ENCODE measurements at regions not wholly inside any gene's neighbourhood (a gene's known extent, or its start where the extent isn't known, plus 50 kb on each side); places are given as distances from the start of the nearest gene placed in this dataset.
"Not testable (repeated sequence)": the region's sequence is repeated elsewhere in the genome, so short reads cannot be mapped to it uniquely, and the experiment has no call there.

DNA sequence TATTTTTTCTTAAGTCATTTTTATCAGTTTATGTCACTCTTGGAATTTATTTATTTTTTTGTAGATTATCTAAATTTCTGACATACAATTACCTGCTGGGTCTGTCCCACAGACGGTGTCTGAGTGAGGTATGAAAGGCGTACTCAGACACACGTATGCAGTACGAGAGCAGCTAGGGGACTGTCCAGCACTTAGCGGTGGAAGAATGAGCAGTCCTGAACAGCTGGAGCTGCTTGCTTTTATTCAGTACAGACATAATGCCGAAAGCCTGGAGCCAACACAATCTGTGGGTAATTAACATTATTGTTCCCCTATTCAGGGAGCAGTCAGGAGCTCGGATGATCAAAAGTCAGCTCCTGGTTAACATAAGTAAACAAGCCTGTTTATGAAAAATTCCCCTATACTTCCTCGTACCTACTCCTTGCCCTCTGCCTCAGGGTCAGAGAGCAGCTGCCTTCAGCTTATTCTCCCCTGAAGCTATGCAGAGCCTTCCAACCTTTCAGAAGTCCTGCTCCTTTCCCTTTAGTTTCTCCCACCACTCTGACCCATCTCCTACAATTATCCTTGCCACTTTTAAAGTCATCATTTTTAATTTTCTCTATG, 488.0 kb upstream of the POM121L12 start:
- FAIRE-seq (no peak), DNase-seq (ENCODE audit: insufficient read length, low spot score) (no peak)
- no peak for TF ChIP-seq SPI1 (IDR thresholded peaks at IDR 0.05; ENCODE audit: low read depth, low read length)
- no peak for TF ChIP-seq POLR2A (IDR thresholded peaks at IDR 0.05; ENCODE audit: low read depth, low read length)
- TF ChIP-seq POU2F2 (IDR thresholded peaks at IDR 0.05; ENCODE audit: low read depth, low read length): no peak
- TF ChIP-seq PAX5 (IDR thresholded peaks at IDR 0.05; ENCODE audit: insufficient read depth, low read length, severe bottlenecking): no peak

DNA sequence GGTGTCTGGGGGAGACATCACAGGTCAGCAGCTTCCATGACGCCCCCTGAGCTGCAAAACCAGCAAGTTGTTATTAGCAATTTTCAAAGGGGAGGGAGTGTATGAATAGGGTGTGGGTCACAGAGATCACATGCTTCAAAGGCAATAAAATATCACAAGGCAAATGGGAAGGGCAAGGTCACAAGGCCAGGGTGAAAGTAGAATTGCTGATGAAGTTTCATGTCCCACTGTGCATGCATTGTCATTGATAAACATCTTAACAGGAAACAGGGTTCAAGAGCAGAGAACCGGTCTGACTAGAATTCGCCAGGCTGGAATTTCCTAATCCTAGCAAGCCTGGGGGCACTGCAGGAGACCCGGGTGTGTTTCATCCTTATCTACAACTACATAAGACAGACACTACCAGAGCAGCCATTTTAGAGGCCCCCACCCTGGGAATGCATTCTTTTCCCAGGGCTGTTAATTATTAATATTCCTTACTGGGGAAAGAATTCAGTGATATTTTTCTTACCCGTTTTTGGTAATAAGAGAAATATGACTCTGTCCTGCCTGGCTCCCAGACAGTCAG, 494.2 kb upstream of the POM121L12 start:
- FAIRE-seq; DNase-seq (ENCODE audit: insufficient read length, low spot score): not testable (repeated sequence)

DNA sequence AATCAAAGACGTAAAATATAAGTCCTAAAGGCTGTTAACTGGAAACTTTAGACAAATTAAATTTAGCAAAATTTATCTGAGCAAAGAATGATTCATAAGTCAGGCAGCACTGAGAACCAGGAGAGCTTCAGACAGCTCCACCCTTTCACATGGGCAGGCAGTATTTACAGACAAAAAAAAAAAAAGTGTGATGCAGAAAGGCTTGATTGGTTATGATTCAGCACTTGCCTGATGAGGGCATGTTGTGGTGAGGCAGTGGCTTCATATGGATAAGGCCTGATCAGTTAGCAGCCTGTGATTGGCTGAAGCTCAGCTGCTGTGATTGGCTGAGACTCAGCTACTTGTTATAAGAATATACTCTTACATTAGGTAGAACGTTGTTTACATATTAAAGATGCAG, 495.4 kb upstream of the POM121L12 start:
- TF ChIP-seq POLR2AphosphoS5 (IDR thresholded peaks at IDR 0.05; ENCODE audit: low read depth, low read length): no peak
- no peak for TF ChIP-seq POU2F2 (IDR thresholded peaks at IDR 0.05; ENCODE audit: low read depth, low read length)
- TF ChIP-seq TAF1 (IDR thresholded peaks at IDR 0.05; ENCODE audit: low read depth, low read length): no peak
- TF ChIP-seq PAX5 (IDR thresholded peaks at IDR 0.05; ENCODE audit: insufficient read depth, low read length, severe bottlenecking): no peak
- no peak for TF ChIP-seq SPI1 (IDR thresholded peaks at IDR 0.05; ENCODE audit: low read depth, low read length)
- no peak for TF ChIP-seq POLR2A (IDR thresholded peaks at IDR 0.05; ENCODE audit: low read depth, low read length)
- no peak for DNase-seq (ENCODE audit: insufficient read length, low spot score)
- no peak for FAIRE-seq

DNA sequence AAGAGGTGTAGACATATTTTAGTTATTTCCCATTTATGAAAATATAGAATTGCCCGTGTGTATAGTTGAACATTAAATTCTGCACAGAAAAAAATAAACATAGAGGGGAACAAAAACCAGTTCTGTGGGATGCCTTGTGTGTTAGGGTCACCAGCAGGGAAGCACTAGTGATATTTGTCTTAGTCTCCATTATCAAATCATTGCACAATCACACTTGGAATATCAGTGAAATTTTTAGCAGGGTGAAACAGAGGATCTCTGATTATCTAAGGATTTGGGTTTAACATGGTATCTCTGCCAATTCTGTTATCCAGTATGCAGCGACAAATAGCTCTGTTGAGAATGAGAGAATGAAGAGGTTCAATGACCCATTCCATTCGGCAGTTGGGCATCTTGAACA, 496.0 kb upstream of the POM121L12 start:
- DNase-seq (ENCODE audit: insufficient read length, low spot score) (no peak), FAIRE-seq (no peak)
- TF ChIP-seq POLR2A (IDR thresholded peaks at IDR 0.05; ENCODE audit: low read depth, low read length) (no peak), POU2F2 (IDR thresholded peaks at IDR 0.05; ENCODE audit: low read depth, low read length) (no peak), SPI1 (IDR thresholded peaks at IDR 0.05; ENCODE audit: low read depth, low read length) (no peak), PAX5 (IDR thresholded peaks at IDR 0.05; ENCODE audit: insufficient read depth, low read length, severe bottlenecking) (no peak), TAF1 (IDR thresholded peaks at IDR 0.05; ENCODE audit: low read depth, low read length) (no peak), POLR2AphosphoS5 (IDR thresholded peaks at IDR 0.05; ENCODE audit: low read depth, low read length) (no peak)

DNA sequence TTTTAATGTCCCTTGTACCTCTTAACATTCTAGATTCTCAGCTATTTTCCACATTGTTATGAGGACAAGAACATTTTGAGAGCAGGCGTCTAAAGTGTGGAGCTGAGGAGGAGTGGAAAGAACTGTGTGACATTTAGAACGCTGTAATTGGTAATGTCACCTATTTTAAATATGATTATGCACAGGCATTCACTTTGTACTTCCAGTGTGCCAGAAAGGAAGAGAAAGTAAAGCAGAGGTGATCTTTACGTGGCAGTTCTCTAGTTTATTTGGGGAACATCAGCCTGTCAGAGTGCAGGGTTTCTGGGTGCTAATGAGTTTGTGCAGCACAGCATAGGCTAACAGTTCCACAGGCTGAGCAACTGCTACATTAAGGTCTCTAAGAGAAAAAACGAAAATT, 498.4 kb upstream of the POM121L12 start:
- FAIRE-seq (no peak), DNase-seq (ENCODE audit: insufficient read length, low spot score) (no peak)
- TF ChIP-seq POU2F2 (IDR thresholded peaks at IDR 0.05; ENCODE audit: low read depth, low read length): no peak
- no peak for TF ChIP-seq POLR2AphosphoS5 (IDR thresholded peaks at IDR 0.05; ENCODE audit: low read depth, low read length)
- TF ChIP-seq SPI1 (IDR thresholded peaks at IDR 0.05; ENCODE audit: low read depth, low read length): no peak
- TF ChIP-seq POLR2A (IDR thresholded peaks at IDR 0.05; ENCODE audit: low read depth, low read length): no peak
- TF ChIP-seq TAF1 (IDR thresholded peaks at IDR 0.05; ENCODE audit: low read depth, low read length): no peak
- TF ChIP-seq PAX5 (IDR thresholded peaks at IDR 0.05; ENCODE audit: insufficient read depth, low read length, severe bottlenecking): no peak

DNA sequence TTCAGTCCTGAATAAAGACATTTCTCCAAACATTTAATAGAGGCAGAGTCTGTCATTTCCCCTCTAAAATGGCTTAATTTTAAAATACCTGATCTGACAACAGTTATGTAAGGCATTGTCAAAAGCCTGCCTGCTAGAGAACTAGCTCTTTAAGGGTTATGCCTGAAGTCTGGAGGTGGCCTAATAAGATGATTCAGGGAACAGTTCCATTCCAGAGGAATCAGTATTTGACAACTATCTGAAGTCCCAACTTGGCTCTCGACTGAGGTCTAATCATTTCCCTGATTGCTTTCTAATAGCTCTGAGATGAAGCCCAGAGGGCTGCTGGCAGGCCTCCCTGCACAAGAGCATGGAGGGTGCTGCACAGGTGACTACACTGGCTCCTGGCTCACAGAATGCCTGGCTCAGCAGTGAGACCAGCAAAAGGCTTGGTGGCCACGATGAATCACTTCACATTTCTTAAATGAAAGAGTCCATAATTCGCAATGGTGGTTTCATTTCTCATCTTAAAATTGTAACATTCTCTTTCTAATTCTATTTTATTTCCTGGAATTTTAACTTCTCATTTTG, 509.6 kb upstream of the POM121L12 start:
- TF ChIP-seq TAF1 (IDR thresholded peaks at IDR 0.05; ENCODE audit: low read depth, low read length): no peak
- no peak for FAIRE-seq
- DNase-seq (ENCODE audit: insufficient read length, low spot score): no peak

DNA sequence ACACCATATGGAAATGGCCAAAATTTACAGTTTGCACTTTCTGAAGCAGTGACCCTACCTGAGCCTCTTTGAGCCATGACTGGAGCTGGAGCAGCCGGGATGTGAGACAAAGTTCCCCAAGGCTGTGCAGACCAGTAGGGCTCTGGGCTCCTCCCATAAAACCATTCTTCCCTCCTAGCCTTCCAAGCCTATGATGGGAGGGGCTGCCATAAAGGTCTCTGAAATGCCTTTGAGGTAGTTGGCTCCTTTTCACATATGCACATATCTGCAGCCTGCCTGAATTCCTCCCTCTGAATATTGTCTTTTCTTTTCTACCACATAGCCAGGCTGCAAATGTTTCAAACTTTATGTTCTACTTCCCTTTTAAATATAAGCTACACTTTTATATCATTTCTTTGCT, 516.6 kb upstream of the POM121L12 start:
- no peak for TF ChIP-seq PAX5 (IDR thresholded peaks at IDR 0.05; ENCODE audit: insufficient read depth, low read length, severe bottlenecking)
- no peak for TF ChIP-seq POU2F2 (IDR thresholded peaks at IDR 0.05; ENCODE audit: low read depth, low read length)
- no peak for TF ChIP-seq SPI1 (IDR thresholded peaks at IDR 0.05; ENCODE audit: low read depth, low read length)
- no peak for TF ChIP-seq POLR2A (IDR thresholded peaks at IDR 0.05; ENCODE audit: low read depth, low read length)
- TF ChIP-seq POLR2AphosphoS5 (IDR thresholded peaks at IDR 0.05; ENCODE audit: low read depth, low read length): no peak
- TF ChIP-seq TAF1 (IDR thresholded peaks at IDR 0.05; ENCODE audit: low read depth, low read length): no peak
- DNase-seq (ENCODE audit: insufficient read length, low spot score) (no peak), FAIRE-seq (no peak)

DNA sequence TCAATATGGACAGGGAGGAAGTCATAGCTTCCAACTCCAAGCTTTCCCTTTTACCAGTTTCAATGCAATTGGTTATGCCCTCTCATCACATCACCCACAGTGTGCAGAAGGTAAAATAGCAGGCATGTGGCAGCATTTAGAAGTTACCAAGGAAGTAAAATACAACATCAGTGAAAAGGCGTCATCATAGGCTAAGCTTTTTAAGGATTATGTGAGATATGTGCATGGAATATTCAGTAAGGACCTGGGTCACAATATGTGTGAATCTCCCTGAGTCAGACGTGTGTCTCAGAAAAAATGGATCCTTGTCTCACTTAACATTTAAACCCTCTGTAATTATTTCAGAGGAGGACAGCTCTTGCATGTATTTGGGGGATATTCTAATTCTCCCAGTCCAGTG, 522.8 kb upstream of the POM121L12 start:
- FAIRE-seq: no peak
- TF ChIP-seq SPI1 (IDR thresholded peaks at IDR 0.05; ENCODE audit: low read depth, low read length): no peak
- TF ChIP-seq PAX5 (IDR thresholded peaks at IDR 0.05; ENCODE audit: insufficient read depth, low read length, severe bottlenecking): no peak
- TF ChIP-seq POLR2AphosphoS5 (IDR thresholded peaks at IDR 0.05; ENCODE audit: low read depth, low read length): no peak
- TF ChIP-seq TAF1 (IDR thresholded peaks at IDR 0.05; ENCODE audit: low read depth, low read length): no peak
- no peak for TF ChIP-seq POU2F2 (IDR thresholded peaks at IDR 0.05; ENCODE audit: low read depth, low read length)
- no peak for TF ChIP-seq POLR2A (IDR thresholded peaks at IDR 0.05; ENCODE audit: low read depth, low read length)
- DNase-seq (ENCODE audit: insufficient read length, low spot score): no peak

DNA sequence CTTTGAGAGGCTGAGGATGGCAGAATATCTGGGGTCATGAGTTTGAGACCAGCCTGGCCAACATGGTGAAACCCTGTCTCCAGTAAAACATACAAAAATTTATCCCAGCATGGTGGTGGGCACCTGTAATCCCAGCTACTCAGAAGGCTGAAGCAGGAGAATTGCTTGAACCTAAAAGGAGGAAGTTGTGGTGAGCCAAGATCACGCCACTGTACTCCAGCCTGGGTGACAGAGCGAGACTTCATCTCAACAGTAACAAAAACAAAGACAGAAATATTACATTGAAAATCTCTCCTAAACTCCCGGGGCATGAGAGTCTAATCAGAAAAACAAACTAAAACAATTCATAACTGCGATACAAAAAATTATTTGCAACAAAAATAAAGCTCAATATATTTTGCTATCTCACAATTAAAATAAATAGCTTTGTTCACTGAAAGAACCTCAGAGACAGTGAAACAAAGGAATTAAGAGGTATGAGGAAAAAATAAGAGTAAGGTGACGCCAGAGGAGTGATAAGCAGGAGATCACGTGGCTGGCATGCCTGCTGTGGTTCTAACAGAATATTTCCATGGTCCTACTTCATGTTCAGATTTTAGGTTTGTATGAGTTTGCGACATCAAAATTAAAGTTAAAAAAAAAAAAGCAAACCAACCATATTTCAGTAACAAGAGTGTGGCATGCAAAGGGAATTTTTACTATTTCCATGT, 527.7 kb upstream of the POM121L12 start:
- DNase-seq (ENCODE audit: insufficient read length, low spot score): no peak
- no peak for TF ChIP-seq POLR2A (IDR thresholded peaks at IDR 0.05; ENCODE audit: low read depth, low read length)
- TF ChIP-seq POU2F2 (IDR thresholded peaks at IDR 0.05; ENCODE audit: low read depth, low read length): no peak
- TF ChIP-seq TAF1 (IDR thresholded peaks at IDR 0.05; ENCODE audit: low read depth, low read length): no peak
- TF ChIP-seq SPI1 (IDR thresholded peaks at IDR 0.05; ENCODE audit: low read depth, low read length): no peak
- no peak for TF ChIP-seq POLR2AphosphoS5 (IDR thresholded peaks at IDR 0.05; ENCODE audit: low read depth, low read length)
- no peak for TF ChIP-seq PAX5 (IDR thresholded peaks at IDR 0.05; ENCODE audit: insufficient read depth, low read length, severe bottlenecking)
- no peak for FAIRE-seq

DNA sequence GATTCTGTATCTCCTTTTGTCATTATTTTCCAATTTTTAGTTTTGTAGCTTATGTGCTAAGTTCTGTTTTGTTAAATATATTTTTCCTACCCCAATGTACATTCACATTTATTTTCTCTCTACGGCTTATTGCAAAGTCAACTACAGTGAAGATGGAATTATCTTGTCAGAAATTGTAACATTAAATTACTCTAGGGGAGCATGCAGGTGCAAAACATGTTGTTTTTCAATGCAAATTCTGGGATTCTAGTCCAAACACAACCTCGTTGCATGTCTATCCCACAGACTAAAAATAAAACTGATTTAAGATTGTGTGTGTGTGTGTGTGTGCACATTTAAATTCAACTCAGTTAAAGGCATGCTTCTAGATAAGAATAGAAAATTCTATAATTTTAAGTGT, 529.1 kb upstream of the POM121L12 start:
- TF ChIP-seq POLR2AphosphoS5 (IDR thresholded peaks at IDR 0.05; ENCODE audit: low read depth, low read length) (no peak), SPI1 (IDR thresholded peaks at IDR 0.05; ENCODE audit: low read depth, low read length) (no peak), TAF1 (IDR thresholded peaks at IDR 0.05; ENCODE audit: low read depth, low read length) (no peak), POLR2A (IDR thresholded peaks at IDR 0.05; ENCODE audit: low read depth, low read length) (no peak), PAX5 (IDR thresholded peaks at IDR 0.05; ENCODE audit: insufficient read depth, low read length, severe bottlenecking) (no peak), POU2F2 (IDR thresholded peaks at IDR 0.05; ENCODE audit: low read depth, low read length) (no peak)
- DNase-seq (ENCODE audit: insufficient read length, low spot score) (no peak), FAIRE-seq (no peak)
